Stimulated activated CD8-positive, alpha-beta memory T cell treated with anti-CD3 and anti-CD28 coated beads, Interleukin-15, amount 100 ng/mL, for 48 hours (primary cell): ENCODE measurements at regions not wholly inside any gene's neighbourhood (a gene's known extent, or its start where the extent isn't known, plus 50 kb on each side); places are given as distances from the start of the nearest gene placed in this dataset.

Experiments
- DNase-seq, 2 donors: peaks; one replicate each; pipeline ENCODE4 v3.0.0-alpha.2; 2020; ENCODE audit warnings: low read depth in 2 of 2

DNA sequence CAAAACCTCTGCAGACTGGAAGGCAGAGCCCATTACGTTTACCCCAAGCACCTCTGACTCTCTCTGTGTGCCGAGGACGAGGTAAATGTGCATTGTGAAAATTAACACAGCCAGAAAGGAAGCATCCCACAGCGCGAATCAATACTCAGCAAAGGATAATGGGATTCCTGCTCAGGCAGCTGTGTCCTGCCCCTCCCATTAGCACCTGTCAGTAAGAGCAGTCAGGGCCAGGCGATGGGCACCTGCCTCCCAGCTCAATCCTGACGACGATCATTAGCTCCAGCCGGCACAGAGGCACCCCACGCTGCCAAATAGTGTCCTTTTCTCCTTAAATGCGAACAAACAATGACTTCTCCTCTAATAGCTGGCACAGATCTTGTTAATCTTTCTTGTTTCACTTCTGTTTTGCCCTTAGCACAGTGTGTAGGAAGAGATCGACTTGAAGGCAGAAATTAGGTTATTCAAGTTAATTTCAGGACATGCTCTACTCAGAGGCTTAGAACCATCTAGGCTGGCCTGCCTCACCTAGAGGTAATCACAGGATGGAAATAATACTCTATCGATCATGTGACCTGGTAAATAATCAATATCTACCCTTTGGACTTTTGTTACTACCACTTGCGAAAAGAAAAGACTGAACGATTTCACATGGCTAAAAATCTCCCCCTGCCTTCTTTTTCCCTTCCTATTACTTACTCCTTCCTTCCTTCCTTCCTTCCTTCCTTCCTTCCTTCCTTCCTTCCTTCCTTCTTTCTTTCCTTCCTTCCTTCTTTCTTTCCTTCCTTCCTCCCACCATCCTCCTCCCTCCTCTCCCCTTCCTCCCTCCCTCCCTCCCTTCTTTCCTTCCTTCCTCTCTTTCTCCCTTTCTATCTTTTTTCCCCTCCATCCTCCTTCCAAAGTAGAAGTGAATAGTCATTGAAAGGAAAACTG, 487.9 kb upstream of the ID2 start:
- DNase-seq = no peak

DNA sequence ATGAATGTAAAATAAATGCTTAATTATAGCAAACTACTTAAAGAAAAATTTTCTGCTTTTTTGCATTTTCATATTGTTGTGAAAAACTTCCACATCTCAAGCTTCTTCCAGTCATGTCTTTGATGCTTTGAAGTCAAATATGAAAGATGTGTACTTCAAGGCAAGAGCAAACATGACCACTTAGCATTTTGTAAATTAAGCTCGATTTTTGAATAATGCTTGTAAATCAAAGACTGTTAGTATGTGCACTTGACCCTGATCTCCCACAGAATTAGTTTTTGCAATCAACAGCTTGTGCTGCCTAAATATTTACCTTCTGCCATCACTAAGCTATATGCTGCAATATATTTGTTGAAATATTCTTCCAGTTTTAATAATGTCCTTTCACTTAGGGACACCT, 486.1 kb upstream of the ID2 start:
- DNase-seq = no peak

DNA sequence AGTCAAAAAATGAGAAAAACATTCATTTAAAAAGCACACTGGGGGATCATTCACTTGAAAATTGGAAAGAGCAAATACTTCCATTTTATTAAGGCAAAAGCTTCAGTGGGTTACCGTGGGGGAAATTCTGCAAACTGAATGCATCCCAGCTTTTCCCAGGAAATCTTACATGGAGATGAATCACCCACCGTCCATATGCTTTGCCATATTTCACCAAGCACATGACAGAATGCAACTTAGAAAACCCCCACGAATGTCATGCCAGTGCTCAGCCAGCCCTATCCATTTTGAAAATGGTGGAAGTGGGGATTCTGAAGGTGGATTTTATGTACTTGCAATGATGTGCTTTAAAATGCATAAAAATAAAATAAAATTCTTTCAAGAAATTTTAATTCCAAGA, 485.5 kb upstream of the ID2 start:
- DNase-seq = no peak

DNA sequence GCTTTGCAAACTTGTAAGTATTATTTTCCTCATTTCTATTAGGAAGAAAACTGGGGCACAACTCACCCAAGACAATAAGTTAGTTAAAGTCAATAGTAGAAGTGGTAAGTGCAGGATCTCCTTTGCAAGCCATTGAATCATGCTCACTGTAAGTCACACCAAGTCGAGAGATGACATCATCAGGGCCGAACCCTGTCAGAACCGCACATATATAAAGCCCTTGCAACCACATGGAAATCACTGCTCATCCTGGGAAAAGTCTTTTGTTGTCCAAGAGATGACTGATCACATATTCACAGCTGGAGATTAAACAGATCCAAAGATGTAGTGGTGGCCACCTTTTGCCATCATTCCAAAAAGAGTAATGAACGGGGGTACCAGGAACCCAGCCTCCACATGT, 484.8 kb upstream of the ID2 start:
- DNase-seq = no peak

DNA sequence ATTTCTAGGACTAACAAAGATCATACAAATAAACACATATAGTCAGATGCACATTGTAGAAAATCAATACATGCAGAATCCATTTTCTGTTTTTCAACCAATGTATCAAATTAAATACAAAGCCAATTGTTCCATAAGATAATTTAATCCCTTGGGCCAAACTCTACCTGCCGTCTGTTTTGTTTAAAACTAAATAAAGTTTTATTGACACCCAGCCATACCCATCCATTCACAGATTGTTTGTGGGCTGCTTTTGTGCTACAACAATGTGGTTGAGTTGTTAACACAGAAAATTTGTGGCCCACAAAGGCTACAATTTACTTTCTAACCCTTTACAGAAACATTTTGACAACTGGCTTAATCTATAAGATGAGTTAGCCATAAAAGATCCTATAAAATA, 484.0 kb upstream of the ID2 start:
- DNase-seq = no peak

DNA sequence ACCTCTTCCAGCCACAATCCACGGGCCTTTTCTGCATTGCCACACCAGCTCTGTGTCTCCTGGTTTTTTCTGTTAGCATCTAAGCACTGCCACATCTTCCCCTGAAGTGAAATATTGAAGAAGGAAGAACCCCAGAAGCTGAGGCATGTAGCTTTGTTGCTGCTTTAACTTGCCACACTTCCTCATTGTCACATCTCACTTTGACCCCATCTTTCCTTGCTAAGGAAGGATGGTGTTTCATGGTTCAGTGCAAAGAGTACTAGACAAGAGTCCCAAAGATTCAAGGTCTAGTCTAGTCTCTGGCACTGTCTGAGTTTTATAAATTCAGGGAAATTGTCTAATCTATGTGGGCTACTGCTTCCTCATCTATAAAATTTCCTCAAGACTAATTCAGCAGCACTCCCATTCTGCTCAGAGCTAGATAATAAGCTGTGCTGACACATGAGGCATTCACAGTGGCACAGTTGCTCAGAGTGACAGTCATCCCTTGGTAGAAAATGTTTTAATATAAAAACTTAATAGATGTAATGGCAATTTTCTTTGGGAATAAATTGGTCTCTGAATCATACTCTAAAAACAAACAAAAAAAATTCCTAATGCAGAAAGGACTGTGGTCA, 483.0 kb upstream of the ID2 start:
- DNase-seq = no peak

DNA sequence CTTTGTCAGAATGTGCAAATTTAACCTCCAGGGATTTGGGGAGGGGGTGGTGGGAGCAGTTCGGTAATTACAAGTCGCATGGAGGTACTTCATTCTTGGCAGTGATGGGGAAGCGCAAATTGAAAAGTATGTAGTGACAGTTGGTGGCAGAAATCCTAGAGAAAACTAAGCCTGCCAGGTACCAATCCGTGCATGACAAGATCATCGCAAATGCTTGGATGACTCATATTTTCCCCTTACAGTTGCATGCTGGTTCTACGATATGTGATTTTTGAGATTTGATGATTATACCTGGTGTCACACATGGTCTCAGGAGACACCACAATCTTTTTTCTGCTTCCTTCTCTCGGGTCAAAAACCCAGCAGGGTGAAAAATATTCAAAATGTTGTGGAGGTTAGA, 479.7 kb upstream of the ID2 start:
- DNase-seq = no peak

DNA sequence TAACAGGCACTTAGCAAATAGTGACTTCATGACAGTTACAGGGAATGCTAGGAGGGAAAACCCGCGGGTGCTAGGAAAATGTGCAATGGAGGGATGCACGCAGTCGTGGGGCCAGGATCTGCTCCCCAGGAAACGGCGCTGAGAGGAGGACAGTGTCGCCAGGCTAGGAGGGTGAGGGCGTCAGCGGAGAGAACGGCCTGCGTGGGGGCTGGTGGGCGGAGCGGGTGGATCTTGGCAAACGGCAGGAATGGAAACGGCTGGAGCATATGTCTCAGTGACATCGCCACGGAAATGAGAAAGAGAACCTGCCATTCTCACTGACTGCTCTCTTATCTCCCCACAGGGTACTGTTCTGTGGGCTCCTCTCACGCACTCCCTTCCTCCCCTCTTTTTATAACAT, 478.5 kb upstream of the ID2 start:
- no peak for DNase-seq

DNA sequence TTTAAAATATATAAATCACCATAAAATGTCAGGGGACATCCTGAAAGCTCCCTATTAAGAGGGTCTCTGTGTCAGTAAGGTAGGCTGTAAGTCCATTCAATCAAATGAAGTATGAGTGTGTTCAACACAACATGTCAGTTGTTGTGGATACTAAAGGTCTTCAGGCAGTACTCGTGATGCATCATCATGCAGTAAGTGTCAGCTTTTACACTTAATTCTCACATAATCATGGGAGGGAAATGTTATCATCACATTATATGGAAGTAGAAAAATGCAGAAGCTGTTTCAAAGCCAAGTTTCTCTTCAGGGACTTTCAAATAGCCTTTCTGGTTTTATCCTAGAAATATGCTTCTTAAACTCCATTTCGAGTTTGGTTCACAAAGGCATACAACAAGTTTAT, 477.1 kb upstream of the ID2 start:
- no peak for DNase-seq

DNA sequence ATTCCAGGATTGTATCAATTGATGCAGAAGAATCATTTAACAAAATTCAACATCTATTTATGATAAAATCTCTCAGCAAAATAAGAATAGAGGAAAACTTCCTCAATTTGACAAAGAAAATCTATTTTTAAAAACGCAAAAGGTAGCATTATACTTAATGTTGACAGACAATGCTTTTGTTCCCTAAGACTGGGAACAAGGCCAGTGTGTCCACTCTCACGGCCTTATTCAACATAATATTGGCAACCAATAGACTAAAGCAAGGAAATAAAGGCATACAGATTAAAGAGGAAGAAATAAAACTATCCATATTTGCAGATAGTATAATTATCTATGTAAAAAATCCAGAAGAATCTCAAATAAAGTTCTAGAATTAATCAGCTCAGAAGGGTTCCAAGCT, 472.4 kb upstream of the ID2 start:
- no peak for DNase-seq

DNA sequence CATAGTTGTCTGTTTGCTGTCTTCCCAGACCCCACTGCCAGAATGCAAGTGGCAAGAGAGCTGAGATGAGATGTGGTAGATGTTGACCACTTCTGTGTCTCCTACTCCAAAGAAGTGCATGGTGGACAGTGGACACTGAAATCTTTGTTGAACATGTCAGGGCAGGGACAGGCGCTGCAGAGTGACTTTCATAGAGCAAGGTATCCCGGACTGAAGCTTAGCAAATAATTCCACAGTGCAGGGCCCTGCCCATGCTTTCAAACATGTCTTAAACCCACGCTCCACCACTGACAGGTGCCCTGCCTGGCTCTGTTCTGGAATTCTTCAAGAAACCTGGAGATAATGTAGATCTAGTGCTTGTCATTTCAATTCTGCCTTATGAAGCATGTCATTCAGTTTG, 470.5 kb upstream of the ID2 start:
- no peak for DNase-seq

DNA sequence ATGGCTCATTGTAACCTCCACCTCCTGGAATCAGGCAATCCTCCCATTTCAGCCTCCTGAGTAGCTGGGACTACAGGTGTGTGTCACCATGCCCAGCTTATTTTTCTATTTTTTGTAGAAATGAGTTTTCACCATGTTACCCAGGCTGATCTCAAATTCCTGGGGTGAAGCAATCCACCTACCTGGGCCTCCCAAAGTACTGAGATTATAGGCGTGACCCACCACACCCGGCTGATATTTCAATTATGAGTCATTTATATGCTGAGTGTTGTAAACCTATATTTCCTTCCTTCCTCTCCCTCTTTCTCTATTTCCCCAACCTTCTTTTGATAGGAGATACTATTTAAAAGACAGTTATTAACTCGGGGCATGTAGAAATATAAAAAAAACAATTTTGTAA, 469.6 kb upstream of the ID2 start:
- no peak for DNase-seq

DNA sequence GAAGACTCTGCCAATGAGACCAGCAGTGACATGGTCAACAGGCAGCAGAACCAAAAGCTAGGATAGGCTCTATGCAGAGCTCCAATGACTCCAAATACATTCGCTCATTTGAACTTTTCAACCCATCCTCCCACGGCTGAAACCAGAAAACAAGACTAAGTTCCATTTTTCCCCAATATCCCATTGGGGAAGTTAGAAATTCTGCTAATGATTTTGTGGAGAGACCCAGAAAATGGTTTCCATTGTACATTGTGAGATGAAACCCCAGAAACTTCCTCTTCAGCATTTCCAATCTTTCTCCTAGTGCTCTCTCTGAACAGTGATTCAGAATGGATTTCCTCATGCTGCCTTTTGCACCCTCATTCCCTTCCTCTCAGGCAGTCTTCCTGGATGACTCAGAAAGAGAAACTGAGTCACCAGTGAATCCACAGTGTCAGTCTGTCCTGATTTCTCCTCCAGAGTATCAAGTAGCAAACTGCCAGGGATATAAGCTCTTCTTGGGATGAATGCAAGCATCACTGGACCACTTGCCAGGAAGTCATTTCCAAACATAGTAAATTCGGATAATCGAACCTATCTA, 467.7 kb upstream of the ID2 start:
- no peak for DNase-seq

DNA sequence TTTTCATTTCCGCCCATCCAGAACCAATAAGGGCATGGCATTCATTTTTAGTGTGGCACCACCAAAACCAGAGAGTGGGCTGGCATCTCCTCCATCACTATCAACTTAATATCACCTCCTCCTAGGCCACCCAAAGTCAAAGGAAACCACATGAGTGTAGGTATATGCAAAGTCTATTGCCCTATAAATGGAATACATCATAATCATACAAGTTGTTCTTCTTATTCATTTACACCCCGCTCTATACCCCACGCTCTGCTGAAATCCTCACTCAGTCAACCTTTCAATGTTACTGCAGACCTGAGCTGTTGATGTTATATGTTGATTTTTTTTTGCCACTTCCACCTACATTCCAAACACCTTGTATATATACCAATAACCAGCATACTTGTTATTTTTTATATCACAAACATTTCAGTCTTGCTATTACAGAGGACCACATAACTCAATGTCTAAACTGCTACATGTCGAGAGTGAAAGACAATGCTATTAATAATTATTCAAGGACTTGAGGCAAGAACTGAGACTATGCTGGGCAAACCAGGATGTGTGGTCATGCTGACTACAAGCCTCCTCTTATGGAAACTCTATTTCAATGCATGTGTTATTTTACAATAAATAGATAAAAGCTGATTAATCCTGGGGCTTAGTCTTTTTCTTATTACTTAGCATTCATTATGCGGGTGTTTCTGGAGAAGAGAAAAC, 466.5 kb upstream of the ID2 start:
- DNase-seq = no peak

DNA sequence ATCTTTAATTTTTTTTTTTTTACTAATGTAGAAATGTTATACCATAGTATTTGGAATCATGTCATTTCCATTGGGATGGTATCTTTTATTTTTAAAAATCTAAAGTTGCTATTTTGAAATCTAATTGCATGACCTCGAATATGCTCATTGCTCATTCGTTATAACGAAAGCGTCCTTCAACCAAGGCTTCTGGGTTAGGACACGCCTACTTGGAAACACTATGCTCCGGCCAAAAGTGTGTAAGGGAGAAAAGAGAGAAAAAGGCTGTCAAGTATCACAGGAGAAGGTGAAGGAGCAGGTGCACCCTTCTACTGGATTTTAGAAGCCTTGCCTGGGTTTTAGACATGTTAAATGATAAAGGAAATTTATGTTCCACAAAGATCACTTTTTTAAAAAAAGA, 465.9 kb upstream of the ID2 start:
- DNase-seq = no peak

DNA sequence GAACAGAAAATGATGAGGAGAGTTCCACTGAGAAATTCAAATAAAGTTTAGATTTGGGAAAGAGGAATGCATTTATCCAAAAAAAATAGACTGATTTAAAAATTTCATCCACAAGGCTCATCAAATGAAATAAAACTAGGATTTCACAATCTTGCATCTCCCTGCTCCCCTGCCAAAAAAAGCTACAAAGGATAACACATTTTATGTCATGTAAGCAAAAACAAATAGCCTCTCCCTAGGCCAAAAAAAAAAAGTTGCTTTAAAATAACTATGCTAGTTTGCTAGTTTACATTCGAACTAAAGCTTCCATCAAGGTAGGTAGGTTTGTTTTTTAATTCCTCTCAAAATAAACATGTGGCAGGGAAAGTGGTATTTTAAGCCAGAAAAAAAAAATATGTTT, 465.5 kb upstream of the ID2 start:
- no peak for DNase-seq

DNA sequence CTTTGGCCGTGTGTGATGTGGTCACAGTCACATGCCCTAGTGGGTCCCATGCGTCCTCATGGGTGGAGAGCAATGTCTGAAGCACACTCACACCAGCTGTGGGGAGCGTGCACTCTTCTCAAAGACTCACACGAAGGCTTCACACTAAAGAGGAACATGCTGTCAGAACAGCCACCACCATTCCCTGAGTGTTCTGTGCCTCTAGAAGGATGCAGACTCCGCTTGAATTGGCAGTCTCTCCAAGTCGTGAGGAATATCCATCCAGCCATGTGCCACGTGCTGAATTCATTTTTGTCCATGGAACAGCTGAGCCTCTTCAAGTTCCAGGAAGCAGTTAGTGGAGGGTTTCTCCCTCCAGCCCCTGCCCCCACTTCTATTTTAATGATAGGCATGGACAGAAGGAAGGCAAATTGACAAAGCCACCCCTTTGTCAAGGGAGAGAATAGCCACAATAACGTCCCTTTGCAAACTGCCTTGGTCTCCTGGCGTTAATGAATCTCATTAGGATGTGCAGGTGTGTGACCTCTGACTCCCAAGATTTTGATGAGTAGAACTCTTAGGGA, 464.3 kb upstream of the ID2 start:
- no peak for DNase-seq

DNA sequence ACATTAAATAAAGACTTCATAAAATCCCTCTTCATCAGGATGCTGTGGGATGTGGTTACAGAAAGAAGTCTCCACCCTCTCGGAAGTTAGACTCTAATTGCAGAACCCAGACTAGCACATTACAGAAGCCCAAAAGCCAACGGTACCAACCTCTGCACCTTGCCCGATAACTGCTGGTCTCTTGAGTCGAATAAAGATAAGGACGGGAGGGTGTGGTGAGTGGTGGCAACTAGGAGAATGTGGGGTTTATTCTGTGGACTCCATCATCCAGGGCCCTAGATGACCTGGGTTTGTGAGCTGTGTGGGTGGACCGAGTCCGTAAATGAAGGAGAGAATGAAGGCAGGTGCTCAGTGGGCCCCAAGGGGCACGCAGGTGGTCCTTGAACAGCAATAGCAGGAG, 462.8 kb upstream of the ID2 start:
- no peak for DNase-seq

DNA sequence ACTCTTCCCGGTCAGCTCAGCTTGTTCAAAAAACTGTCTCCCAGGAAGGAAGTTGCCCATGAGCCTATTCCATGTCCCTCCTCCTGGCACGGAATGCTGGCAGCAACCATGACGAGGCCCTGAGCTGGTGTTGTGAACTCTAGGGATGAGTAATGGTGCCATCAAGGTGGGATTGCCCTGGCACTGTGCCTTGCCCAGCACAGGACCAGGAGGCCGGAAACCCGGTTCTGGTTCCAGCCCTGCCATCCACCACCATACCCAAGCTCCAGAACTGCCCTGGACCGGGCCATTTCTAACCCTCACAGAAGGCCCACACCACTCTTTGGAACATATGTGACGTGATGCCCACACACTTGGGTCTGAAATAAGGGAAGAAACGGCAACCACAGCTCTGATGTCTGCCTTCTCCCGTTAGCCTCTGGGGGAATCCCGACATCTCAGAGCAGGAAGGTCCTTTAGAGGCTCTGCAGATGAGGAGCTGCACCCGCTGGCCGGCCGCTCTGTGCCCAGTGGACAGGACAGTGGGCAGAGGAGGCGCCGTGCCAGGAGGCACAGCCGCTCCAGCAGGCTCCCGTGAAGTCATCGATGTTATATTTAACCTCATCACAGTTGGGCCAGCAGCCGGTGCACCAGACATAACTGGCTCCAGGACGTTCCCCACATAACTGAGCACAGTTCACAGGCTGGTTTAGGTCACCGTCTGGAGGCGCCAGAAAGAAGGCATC, 462.1 kb upstream of the ID2 start:
- no peak for DNase-seq

DNA sequence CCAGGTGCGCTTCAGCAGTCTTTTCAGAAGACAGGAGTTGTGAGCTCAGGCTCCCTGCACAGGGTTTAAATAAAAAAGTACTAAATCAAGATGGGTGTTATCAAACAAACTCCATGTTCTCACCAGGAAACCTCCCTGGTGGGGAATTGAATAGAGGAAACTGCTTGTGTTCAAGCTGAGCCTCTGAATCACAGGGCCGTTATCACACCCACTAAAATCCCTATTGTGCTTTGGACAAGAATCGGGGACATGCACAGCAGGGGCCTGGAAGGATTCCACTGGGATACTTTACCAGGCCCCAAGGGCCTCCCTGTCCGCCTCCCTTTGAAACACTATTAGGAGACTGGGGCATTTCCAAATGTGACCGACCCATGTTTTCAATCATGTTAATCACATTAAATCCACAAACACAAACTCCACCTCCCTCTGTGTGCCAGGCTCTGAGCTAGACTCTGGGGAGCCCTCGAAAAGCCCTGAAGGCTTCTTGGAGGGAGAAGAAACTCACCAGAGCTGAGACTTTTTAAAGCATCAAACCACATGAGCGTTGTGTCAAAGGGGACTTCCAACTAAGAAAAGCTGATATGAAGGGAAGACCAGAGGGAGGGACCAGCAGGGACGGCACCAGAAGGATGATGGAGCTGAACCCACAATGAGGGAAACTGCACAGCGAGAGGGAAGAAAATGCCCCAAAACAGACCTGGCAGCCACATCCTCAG, 458.7 kb upstream of the ID2 start:
- DNase-seq = no peak
